ENCODE measurements at regions not wholly inside any gene's neighbourhood (a gene's known extent, or its start where the extent isn't known, plus 50 kb on each side); places are given as distances from the start of the nearest gene placed in this dataset.
"Not testable (repeated sequence)": the region's sequence is repeated elsewhere in the genome, so short reads cannot be mapped to it uniquely, and the experiment has no call there.

DNA sequence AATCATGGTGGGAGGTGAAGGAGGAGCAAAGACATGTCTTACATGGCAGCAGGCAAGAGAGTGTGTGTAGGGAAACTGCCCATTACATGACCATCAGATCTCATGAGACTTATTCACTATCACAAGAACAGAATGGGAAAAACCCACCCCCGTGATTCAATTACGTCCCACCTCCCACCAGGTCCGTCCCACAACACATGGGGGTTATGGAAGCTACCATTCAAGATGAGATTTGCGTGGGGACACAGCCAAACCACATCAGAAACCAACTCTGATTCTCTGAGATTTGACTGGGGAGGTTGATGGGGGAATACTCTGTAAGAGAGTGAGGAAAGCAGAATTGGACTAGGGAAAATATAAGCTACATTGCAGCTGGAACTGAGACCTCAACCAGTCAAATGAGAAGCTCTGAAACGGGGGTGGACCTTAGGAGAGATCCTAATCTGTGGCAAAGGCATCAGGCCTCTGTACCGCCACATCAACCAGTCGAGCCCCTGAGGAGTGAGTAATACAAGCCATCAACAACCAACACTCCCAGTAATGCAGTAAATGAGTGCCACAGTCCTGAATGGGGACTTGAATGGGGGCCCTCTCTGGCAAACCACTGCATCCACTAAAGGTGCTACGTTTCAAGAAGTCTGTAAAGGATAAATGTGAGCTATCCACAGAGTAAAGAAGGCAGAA, 207.9 kb upstream of the GADL1 start:
- DNase-seq, result no peak

DNA sequence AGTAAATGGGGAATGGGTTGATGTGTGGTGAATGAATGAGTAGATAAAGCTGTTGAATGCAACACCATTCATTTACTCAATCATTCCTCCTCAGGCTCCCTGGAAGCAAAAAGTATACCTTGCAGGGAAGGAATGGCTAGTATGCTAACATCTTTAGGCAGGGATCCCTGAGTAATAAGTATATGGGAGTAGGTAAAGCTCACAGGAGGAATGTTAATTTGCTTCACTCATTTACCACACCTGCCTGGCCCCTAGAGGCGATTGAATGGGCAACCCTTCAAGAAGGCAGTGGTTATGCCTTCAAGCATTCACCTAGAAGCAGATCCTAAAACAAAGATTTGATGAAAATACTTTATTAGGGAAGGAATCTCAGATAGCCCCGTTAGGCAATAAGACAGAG, 208.7 kb upstream of the GADL1 start:
- no peak for DNase-seq

DNA sequence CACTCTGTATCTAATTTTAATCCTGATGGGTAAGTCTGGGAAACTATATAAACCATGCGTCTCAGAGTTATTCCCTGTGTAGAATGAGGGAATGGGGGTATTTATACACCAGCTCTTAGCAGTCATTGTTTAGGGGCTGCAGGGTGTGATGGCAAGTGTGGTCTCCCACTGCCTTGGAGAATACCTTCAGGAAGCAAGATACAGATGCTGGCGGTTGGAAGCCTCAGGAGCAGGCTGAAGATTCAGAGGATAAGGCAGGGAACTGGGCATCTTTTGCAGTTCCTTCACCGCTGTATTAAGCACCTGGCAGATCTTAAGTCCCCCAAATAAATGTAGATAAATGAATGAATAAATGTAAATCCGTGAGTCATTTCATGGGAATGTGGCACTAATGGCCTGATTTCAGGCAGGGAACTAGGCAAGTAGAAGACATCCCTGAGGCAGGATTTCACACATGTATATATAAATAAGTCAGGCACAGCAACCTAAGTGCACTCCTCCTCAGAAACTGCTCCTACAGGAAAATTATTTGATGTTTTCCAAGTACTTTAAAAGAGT, 209.2 kb upstream of the GADL1 start:
- DNase-seq, result no peak

DNA sequence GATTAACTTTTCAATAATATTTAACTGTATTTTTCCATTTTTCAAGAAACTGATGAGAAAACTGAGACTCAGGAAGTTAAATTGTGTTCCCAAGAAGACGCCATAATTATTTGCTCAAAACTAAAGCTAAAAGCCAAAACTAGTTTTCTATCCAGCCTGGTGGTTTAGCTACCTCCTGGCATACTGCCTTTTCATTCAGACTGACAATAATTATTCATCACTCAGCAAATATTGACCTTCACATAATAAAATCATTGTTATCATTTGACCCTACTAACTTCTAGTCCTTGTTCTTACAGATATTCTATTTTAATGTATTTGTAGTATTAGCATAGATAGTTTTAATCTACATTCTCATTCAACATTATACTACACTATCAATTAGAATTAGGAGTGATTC, 210.6 kb upstream of the GADL1 start:
- DNase-seq, result peak; percentile 5

DNA sequence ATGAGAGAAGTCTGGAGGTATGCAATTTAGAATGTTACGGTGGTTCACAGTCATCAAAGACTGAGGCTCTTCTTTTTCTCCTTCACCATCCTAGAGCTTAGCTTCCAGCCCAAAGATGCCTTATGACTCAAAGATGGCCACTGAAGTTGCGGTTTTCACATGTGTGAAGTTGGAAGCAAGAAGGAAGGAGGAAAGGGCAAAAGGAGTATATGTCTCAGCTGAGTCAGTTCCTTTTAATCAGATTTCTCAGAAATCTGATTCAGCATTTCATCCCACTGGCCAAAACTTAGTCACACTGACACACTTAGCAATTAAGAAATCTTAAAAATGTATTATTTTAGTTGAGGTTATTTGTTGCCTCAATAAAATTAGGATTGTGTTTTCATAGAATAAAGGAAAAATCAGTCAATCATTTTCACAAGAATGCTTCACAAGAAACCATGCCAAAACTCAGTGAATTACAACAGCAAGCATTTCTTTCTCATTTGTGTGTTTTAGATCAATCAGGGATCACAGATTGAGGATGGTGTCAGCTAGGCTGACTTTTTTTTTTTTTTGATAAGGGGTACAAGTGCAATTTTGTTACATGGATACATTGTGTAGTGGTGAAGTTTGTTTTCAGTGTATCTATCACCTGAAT, 211.1 kb upstream of the GADL1 start:
- DNase-seq, result no peak

DNA sequence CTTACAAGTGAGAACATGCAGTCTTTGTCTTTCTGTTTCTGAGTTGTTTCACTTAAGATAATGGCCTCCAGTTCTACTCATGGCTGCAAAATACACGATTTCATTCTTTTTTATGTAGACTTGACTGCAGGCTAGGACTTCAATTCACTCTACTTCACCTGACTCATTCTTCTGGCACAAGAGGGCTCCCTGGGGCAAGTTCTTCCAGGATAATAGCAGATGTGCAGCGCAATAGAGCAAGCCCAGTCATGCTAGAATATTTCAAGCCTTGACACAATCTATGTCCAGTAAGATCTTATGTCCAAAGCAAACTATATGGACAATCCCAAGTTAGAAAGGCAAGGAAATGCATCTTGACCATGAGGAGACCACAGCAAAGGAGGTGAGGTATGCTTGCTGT, 211.7 kb upstream of the GADL1 start:
- DNase-seq, result no peak

DNA sequence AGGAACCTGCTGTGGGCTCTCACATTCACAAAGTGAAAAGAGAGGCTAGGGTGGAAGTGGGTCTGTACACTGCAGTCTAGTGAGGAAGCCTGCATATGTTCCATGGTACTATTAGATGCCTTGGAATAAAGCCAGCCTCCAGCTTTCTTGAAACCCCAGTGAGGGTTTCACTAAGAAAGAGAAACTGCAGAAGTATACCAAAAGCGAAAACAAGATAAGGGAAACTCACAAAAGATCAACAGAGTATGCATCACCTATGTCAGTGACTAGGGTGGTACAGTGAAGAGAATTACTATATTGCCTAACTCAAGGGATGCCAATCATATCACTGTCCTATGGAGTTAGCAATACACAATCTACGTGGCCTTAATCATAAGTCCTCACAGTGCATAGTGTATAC, 212.5 kb upstream of the GADL1 start:
- no peak for DNase-seq

DNA sequence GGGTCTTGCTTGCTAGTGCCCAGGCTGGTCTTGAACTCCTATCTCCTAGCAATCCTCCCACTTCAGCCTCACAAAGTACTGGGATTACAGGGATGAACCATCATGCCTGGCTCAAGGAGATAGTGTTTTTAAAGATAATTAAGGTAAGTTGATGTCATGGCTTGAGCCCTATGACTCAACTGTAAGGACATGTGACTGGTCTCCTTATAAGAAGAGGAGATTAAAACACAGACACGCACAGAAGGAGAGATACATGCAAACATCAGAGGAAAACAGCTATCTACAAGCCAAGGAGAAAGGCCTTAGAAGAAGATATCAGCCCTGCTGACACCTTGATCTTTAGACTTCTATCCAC, 220.4 kb upstream of the GADL1 start:
- no peak for DNase-seq

DNA sequence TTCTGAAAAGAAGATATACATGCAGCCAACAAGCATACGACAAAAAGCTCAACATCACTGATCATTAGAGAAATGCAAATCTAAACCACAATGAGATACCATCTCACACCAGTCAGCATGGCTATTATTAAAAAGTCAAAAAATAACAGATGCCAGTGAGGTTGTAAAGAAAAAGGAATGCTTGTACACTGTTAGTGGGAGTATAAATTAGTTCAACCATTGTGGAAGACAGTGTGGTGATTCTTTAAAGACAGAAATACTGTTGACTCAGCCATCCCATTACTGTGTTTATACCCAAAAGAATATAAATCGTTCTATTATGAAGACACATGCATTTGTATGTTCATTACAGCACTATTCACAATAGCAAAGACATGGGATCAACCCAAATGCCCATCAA, 221.1 kb upstream of the GADL1 start:
- not testable (repeated sequence) for DNase-seq

DNA sequence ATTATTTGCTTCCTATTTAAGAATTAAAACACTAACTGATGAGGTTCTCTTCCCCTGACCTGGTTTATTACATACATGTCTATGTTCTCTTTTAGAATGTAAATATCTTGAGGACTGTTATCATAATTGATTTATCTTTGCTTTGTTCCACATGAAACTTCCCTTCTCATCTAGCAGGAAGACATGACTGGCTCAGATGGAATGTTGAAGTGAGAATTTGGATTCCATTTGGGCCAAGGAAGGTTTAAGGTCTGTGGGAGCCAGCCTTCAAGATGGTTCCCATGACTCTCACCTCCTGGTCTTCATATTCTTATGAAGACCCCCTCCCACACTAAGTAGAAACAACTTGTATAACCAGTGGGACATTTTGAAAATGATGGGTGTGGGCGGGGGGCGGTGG, 222.2 kb upstream of the GADL1 start:
- no peak for DNase-seq

DNA sequence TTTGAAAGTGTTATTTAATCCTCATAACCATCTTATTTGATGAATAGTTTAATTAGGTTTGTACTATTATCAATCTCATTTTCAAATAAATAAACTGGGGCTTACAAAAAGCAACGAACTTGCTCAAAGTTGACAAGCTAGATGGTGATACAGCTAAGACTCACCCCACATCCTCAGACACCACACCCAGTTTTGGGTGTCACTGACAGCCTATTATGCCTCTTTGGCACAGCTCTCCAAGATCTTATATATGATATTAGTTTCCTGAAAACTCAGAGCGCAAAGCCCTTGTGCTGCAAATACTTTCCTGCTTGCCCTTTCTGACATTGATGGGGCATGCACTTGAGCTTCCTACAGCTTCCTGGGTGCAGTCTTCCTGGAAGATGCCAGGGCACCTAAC, 223.4 kb upstream of the GADL1 start:
- no peak for DNase-seq

DNA sequence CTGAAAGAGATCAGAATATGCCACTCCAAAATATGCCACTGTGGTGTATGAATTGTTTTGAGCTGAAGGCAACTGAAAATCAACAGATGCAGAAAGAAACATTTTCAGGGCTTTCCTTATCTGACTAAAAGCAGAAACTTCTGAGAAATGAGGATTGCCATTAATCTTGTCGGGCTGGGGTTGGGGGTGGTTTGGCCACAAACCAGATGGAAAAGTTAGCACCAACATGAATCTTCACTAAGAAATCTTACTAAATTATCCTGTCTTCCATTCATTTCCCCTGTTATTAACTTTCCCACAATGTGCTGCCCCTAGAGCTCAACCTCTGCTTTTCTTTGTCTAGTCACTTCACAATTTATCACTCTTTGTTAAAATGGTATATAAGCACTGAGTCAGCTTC, 229.9 kb upstream of the GADL1 start:
- no peak for DNase-seq

DNA sequence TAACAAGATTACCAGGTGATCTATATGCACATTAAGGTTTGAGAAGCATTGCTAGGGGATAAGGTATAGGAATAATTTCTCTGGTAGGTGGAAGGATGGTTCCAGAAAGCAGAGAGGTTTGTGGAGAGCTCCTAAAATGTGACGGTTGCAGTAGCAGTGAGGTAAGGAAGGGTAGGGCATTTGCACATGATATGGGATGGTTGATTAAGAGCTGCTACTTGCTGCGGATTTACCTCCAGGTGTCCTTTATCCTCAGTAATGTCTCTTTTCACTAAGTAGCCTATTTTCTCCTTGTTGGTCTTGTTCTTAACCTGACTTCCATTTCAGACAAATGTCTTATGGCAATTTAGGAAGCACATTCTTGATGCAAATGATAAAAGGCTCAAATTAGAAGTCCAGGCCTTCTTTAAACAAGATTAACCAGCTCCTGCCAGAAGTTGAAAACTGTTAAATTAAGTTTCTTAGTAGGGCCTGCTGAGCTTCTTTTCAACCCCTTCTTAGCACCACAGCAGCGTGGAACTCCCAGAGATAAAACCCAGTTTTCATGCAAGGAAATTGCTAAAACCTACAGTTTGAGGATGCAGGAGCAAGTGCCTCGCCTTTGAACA, 231.1 kb upstream of the GADL1 start:
- no peak for DNase-seq

DNA sequence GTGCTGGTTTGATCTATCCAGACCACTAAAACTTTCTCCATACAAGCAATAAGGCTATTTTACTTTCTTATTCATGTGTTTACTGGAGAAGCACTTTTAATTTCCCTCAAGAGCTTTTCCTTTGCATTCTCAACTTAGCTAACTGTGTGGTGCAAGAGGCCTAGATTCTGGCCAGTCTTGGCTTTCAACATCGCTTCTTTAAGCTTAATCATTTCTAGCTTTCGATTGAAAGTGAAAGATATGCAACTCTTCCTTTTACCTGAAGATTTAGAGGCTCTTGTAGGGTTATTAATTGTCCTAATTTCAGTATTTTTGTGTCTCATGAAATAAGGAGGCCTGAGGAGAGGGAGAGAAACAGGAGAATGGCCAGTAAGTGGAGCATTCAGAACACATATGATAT, 234.8 kb upstream of the GADL1 start:
- DNase-seq, result no peak

DNA sequence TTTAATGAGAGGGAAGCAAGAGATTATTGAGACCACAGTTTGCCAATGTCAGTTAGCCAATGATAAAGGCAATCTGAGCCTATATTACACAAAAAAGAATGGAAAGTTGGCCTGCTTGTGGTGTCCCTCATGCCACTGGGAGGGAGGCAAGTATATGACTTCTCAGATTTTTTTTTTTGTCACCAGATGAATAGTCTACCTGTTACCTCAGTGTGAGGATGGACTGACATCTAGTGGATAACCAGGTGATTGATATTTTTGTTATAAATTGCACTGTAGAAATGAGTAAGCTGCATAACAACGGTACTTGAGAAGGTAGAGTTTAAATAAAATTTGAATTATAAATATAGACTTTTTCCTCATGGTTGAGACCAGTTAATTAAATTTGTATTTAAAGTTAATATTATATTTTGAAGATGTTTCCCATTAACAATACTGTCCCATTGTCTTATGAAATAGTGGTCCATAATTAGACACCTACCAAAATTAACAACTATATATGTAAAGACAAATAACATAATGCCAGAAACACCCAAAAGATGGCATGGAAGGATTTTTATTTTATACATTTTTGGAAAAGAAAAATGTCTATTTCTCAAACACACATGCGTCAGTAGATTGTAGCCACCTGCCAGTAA, 237.8 kb upstream of the GADL1 start:
- DNase-seq, result peak; percentile 3

DNA sequence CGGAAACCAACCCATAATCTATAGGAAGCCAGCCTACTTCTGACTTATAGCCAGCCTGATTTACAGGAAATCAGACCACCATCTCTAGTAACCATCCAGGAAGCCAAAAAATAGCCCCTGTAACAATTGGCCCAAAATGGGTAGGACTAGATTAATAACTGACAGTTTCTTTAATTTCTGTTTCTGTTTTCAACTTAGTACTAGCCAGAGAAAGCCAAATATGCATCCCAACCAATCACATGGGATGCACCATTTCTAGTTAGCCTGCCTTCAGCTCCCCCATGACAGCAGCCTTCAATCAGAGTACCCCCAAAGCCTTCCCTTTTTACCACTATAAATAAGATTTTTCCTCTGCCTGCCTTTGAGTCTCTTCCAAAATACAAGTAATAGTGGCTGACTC, 239.1 kb upstream of the GADL1 start:
- DNase-seq, result no peak

DNA sequence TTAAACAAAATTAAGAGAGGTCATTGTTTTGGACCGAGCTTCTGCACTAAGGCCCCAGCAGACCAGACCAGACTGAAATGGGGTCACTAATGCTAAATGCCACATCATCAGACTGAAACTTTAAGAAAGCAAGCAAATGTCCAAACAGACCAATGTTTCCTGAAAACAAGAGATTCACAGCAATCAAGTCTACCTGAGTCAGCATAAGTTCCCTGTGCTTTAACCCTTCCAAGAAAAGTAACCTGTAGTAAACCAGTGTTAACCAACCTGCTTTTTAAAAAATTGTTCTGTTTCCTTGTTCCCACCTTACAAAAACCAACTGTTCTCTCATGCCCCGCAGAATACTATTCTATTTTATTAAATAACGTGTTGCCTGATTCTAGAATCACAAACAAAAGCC, 241.1 kb upstream of the GADL1 start:
- DNase-seq, result no peak

DNA sequence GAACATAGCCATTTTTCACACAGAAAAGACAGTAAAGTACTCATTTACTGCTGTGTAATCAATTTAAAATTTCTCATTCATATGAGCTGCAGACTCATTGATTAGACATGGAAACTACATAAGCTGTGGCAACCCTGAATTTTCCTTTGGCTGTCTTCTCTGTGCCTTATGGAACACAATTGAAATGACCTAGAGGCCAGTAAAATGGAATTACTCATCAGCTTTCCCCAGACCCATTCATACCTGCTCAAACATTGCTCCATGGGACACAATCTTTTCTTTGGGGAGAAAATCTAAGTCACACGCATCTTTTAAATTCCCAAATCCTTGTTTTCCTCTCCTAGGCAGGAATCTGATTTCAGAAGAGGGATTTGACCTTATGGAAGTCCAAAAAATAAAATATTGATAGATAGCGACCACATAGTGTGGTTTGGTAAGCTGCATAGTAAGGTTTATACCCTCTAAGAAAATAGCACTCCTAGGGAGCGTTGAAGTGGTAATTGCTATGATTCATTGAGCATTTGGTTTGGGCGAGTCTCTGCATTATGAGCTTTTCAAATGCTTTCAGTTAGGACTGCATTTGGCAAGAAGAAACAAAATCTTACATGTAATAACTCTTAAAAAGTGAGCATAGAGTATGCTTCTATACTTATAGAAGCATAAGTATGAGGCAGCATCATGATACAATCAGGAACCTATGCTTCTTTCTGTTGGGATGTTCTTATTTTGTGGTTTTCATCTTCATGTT, 243.4 kb upstream of the GADL1 start:
- DNase-seq, result no peak

DNA sequence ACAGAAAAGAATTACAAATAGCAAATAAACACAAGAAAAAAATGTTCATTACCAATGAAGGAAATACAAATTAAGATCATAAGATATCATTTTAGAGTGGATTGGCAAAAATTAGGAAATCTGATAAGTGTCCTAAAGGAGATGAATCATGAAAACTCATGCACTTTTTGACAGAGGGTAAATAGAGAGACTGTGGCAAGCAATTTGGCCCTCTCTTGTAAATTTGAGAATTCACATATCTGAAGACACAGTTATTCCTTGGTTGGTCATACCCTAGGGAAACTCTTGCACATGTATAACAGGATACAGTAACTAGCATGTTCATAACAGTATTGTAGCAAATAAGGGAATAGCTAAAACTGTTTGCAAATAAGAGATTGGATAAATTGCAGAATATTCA, 246.0 kb upstream of the GADL1 start:
- no peak for DNase-seq

DNA sequence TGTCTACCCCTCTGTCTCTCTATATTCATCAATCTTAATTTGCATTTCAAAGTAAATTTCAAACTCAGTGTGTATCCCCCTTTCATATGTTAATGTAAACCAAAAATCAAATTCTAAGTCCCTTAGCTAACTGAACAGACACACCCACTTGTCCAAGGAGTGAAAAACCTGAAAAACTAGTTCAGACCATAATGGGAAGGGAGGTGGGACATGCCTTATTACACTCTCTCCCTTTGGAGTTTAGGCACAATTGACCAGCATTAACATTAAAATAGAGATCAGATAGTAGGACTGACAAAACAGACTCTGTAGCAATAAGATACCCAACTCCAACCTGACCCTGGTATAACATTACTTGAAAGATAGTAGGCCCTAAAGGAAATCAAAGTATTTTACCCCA, 247.7 kb upstream of the GADL1 start:
- no peak for DNase-seq

DNA sequence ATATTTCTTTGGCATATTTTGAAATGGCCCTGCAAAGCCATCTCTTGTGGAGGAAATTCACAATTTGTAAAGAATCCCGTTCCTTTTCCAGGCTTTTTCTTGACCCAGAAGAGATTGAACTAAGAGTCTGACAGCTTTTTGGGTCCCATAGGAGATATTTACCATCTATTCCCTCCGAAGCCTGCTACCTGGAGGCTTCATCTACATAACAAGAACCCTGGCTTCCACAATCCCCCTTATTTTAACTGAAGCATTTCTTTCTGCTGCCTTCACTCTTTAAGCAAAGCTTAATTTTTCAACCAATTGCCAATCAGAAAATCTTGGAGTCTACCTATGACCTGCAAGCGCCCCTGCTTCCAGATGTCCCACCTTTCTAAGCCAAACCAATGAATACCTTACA, 248.1 kb upstream of the GADL1 start:
- no peak for DNase-seq

DNA sequence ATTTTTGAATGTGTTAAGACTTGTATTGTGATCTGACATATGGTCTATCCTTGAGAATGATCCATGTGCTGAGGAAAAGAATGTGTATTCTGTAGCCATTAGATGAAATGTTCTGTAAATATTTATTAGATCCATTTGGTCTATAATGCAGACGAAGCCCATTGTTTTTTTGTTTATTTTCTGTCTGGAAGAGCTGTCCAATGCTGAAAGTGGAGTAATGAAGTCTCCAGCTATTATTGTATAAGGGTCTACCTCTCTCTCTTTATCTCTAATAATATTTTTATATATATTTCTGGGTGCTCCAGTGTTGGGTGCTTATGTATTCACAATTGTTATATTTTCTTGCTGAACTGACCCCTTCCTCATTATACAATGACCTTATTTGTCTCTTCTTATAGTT, 250.6 kb upstream of the GADL1 start:
- DNase-seq, result no peak

DNA sequence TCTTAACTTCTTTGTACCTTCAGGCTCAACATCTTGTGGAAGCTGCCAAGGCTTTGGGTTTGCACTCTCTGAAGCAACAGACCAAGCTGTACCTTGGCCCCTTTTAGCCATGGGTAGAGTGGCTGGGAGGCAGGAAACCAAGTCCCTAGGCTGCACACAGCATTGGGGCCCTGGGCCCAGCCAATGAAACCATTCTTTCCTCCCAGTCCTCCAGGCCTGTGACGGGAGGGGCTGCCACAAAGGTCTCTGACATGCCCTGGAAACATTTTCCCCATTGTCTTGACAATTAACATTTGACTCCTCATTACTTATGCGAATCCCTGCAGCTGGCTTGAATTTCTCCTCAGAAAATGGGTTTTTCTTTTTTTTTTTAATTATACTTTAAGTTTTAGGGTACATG, 253.1 kb upstream of the GADL1 start:
- no peak for DNase-seq
